ENCODE measurements at regions not wholly inside any gene's neighbourhood (a gene's known extent, or its start where the extent isn't known, plus 50 kb on each side); places are given as distances from the start of the nearest gene placed in this dataset.

GRCh38 chr4:181701214-181701613 is 542.0 kb upstream of the TENM3 start:
- TF ChIP-seq, protein P1, sequence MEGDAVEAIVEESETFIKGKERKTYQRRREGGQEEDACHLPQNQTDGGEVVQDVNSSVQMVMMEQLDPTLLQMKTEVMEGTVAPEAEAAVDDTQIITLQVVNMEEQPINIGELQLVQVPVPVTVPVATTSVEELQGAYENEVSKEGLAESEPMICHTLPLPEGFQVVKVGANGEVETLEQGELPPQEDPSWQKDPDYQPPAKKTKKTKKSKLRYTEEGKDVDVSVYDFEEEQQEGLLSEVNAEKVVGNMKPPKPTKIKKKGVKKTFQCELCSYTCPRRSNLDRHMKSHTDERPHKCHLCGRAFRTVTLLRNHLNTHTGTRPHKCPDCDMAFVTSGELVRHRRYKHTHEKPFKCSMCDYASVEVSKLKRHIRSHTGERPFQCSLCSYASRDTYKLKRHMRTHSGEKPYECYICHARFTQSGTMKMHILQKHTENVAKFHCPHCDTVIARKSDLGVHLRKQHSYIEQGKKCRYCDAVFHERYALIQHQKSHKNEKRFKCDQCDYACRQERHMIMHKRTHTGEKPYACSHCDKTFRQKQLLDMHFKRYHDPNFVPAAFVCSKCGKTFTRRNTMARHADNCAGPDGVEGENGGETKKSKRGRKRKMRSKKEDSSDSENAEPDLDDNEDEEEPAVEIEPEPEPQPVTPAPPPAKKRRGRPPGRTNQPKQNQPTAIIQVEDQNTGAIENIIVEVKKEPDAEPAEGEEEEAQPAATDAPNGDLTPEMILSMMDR (IDR thresholded peaks at IDR 0.05) = no peak
- no peaks in the 10 kb centered on the region for H3K4me1 ChIP-seq
- H3K9me3 ChIP-seq = no peaks in the 10 kb centered on the region
- H3K4me3 ChIP-seq = no peak overlapping the region
- H3K27me3 ChIP-seq = no peaks in the 10 kb centered on the region
- H3K36me3 ChIP-seq = no peaks in the 10 kb centered on the region
- H3K27ac ChIP-seq = no peak overlapping the region
- ATAC-seq (no peak), DNase-seq (no peak)
- intact Hi-C loops (cut with DNase I) = no loop called here

DNA sequence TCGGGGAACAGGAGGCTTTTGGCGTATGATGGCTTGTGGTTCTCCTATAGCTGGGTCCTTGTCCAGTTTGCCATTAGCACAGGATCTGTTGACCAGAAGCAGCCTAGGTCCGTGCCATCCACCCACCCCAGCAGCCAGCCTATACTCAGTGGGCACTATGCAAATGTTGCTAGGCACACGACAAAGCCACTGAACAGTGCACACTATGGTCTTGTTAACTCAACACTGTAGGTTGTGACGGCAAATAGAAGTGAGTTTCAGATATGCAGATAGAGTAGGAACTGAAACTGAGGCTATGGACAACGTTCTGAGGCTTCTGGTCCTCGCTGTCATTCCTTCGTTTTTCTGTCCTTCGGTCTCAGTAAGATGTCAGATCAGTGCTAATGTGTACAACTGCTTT is 541.3 kb upstream of the TENM3 start:
- Histone ChIP-seq H3K4me3 (no peak overlapping the region), H3K36me3 (no peaks in the 10 kb centered on the region), H3K27ac (no peak overlapping the region), H3K9me3 (no peaks in the 10 kb centered on the region), H3K4me1 (no peaks in the 10 kb centered on the region), H3K27me3 (no peaks in the 10 kb centered on the region)
- no peak for ATAC-seq
- TF ChIP-seq, protein P1 (IDR thresholded peaks at IDR 0.05) = no peak
- intact Hi-C loops (cut with DNase I) = no loop called here
- DNase-seq = no peak

DNA sequence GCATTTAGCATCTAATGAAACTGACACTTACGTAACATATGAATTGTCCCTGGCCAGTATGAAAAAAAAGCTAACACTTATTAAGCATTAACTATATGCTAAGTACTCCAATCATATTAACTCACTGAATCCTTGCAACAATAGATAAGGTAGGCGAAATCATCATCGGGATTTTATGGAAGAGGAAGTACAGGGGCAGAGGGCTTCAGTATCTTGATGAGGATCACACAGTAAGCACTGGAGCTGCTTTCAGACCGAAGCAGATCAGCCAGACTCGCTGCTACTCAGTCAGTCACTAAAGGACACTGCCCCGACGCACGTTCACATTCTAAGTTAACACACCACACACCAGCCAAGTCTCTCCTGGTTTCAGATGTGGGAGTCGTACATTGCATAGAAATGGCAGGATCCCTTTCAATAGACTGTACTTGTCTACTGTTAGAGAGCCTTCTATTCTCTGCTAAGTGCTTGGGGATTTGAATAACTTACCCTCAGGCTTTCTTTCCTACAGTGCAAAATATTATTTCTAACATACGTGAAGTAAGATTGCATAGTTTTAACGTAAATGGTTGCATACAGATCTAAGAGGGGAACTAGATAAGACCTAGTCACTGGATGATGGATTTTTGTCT is 540.2 kb upstream of the TENM3 start:
- no peaks in the 10 kb centered on the region for H3K27me3 ChIP-seq
- H3K27ac ChIP-seq = no peak overlapping the region
- ATAC-seq (no peak), DNase-seq (no peak)
- H3K4me1 ChIP-seq = no peaks in the 10 kb centered on the region
- no peak overlapping the region for H3K4me3 ChIP-seq
- TF ChIP-seq, protein P1 (IDR thresholded peaks at IDR 0.05) = no peak
- no peaks in the 10 kb centered on the region for H3K36me3 ChIP-seq
- intact Hi-C loops (cut with DNase I) = no loop called here
- no peaks in the 10 kb centered on the region for H3K9me3 ChIP-seq

DNA sequence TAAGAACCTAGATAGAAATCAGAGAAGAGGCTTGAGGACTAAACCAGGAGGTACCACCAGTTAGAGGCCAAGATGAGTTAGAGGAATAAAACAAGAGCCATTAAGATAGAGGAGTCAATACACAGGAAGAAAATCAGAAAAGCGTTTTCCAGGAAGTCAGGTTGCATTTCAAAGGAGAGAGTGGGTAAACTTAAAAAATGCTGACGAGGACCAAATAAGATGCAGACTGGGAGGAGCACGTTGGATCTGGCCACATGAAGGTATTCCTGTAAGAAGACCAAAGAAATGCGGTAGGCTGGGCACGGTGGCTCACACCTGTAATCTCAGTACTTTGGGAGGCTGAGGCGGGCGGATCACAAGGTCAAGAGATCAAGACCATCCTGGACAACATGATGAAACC is 533.1 kb upstream of the TENM3 start:
- TF ChIP-seq, protein P1 (IDR thresholded peaks at IDR 0.05) = no peak
- Histone ChIP-seq H3K27ac (no peak overlapping the region), H3K4me1 (no peaks in the 10 kb centered on the region), H3K27me3 (no peaks in the 10 kb centered on the region), H3K36me3 (no peaks in the 10 kb centered on the region), H3K4me3 (no peak overlapping the region), H3K9me3 (no peaks in the 10 kb centered on the region)
- intact Hi-C loops (cut with DNase I) = no loop called here
- ATAC-seq (no peak), DNase-seq (no peak)

GRCh38 chr4:181711387-181711786 is 531.8 kb upstream of the TENM3 start:
- H3K9me3 ChIP-seq = no peaks in the 10 kb centered on the region
- TF ChIP-seq, protein P1 (IDR thresholded peaks at IDR 0.05) = no peak
- no peaks in the 10 kb centered on the region for H3K36me3 ChIP-seq
- no peaks in the 10 kb centered on the region for H3K27me3 ChIP-seq
- no peak for DNase-seq
- H3K4me1 ChIP-seq = no peaks in the 10 kb centered on the region
- no peak for ATAC-seq
- H3K4me3 ChIP-seq = no peak overlapping the region
- no peak overlapping the region for H3K27ac ChIP-seq
- intact Hi-C loops (cut with DNase I) = no loop called here
